ENCODE measurements at regions not wholly inside any gene's neighbourhood (a gene's known extent, or its start where the extent isn't known, plus 50 kb on each side); places are given as distances from the start of the nearest gene placed in this dataset.
"Not testable (repeated sequence)": the region's sequence is repeated elsewhere in the genome, so short reads cannot be mapped to it uniquely, and the experiment has no call there.

DNA sequence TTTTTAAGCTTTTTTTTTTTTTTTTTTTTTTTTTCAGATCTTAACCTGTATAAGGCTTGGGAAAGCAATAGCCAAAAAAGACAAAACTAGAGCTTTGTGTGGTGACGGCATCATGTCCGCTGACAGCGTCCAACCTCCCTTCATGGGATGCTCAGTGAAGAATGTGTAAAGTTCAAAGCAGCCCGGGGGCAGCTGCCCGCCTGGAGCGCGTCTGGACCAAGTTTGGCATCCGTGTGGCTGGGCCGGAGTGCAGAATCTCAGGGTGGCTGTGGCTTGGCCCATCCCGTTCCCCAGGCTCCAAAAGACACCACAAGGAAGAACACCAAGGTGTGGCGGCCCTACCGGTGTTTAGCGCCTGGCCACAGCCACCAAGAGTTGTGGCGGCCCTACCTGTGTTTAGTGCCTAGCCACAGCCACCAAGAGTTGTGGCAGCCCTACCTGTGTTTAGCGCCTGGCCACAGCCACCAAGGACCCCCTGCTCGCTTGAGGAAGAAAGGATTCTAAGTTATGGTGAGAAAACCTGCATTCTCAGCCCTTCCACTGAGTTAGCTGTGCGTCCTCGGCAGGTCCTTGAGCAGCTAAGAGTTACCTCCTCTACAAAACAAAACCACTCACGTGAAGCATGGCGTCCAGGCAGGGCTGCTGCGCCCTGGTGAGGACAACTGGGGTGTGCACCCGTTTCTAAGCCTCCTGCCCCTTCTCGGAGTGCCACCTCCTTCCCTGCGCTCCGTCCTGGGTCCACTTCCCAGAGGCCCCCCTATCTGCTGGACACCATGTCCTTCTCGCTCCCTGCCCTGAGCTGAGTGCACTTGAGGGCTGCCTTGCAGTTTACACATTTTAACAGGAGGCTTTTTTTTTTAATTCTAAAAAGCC is 103.6 kb upstream of the SALL3 start:
- DNase-seq (ENCODE audit: low read depth in 2 of 2): no peak
- Histone ChIP-seq H3K9me3 (ENCODE audit: control insufficient read depth, insufficient read depth, low read depth, low read length) (no peaks in the 10 kb centered on the region), H2AFZ (ENCODE audit: low read length) (no peak overlapping the region), H3K79me2 (ENCODE audit: control insufficient read depth, insufficient read depth, low read length) (no peaks in the 10 kb centered on the region), H3K27ac (ENCODE audit: insufficient read depth, low read length) (no peak overlapping the region), H3K4me3 (replicated peaks in 1 of 4; ENCODE audit: control extremely low read depth in 1 of 4, insufficient read depth in 1 of 4, low read depth in 3 of 4, low read length in 4 of 4) (no peak overlapping the region), H3K27me3 (ENCODE audit: control insufficient read depth, insufficient read depth, low read length) (no peaks in the 10 kb centered on the region), H3K9ac (ENCODE audit: insufficient read depth, low read length) (no peak overlapping the region), H4K20me1 (ENCODE audit: control insufficient read depth, extremely low read depth, insufficient read depth, low read length) (no peaks in the 10 kb centered on the region), H3K36me3 (ENCODE audit: control insufficient read depth, insufficient read depth, low read length) (no peaks in the 10 kb centered on the region), H3K4me2 (ENCODE audit: extremely low read depth, insufficient read depth, low read length) (no peak overlapping the region), H3K4me1 (ENCODE audit: control insufficient read depth, extremely low read depth, insufficient read depth, low read length) (no peaks in the 10 kb centered on the region)
- TF ChIP-seq CTCF (conservative IDR thresholded peaks at IDR 0.05 in 1 of 2, IDR thresholded peaks at IDR 0.05 in 1 of 2; ENCODE audit: low read depth in 1 of 2, low read length in 2 of 2) (no peak), EZH2 (IDR thresholded peaks at IDR 0.05; ENCODE audit: low read length, missing control alignments) (no peak)

DNA sequence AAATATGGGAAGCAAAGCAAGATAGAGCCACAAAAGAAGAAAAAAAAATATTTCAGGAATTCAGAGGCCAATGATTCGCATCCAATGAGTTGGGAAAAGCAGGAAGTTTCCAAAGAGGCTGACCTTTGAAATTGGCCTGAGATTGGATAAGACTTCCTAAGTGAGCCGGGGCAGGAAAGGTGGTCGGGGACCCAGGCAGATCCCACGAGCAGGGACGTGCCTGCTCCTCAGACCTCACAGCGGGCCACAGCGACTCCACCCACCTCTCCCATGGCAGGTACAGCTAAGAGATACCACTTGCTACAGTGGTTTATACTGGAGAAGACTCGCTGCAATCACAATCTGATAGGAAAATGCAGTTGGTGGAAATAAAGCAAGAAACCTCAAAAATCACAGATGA is 102.8 kb upstream of the SALL3 start:
- no peak for DNase-seq (ENCODE audit: low read depth in 2 of 2)
- no peaks in the 10 kb centered on the region for H3K27me3 ChIP-seq (ENCODE audit: control insufficient read depth, insufficient read depth, low read length)
- no peaks in the 10 kb centered on the region for H3K9me3 ChIP-seq (ENCODE audit: control insufficient read depth, insufficient read depth, low read depth, low read length)
- no peaks in the 10 kb centered on the region for H3K36me3 ChIP-seq (ENCODE audit: control insufficient read depth, insufficient read depth, low read length)
- H3K79me2 ChIP-seq (ENCODE audit: control insufficient read depth, insufficient read depth, low read length): no peaks in the 10 kb centered on the region
- no peak overlapping the region for H3K27ac ChIP-seq (ENCODE audit: insufficient read depth, low read length)
- H3K9ac ChIP-seq (ENCODE audit: insufficient read depth, low read length): no peak overlapping the region
- H4K20me1 ChIP-seq (ENCODE audit: control insufficient read depth, extremely low read depth, insufficient read depth, low read length): no peaks in the 10 kb centered on the region
- TF ChIP-seq CTCF (conservative IDR thresholded peaks at IDR 0.05 in 1 of 2, IDR thresholded peaks at IDR 0.05 in 1 of 2; ENCODE audit: low read depth in 1 of 2, low read length in 2 of 2) (no peak), EZH2 (IDR thresholded peaks at IDR 0.05; ENCODE audit: low read length, missing control alignments) (no peak)
- H2AFZ ChIP-seq (ENCODE audit: low read length): no peak overlapping the region
- H3K4me1 ChIP-seq (ENCODE audit: control insufficient read depth, extremely low read depth, insufficient read depth, low read length): no peaks in the 10 kb centered on the region
- no peak overlapping the region for H3K4me3 ChIP-seq (replicated peaks in 1 of 4; ENCODE audit: control extremely low read depth in 1 of 4, insufficient read depth in 1 of 4, low read depth in 3 of 4, low read length in 4 of 4)
- H3K4me2 ChIP-seq (ENCODE audit: extremely low read depth, insufficient read depth, low read length): no peak overlapping the region

DNA sequence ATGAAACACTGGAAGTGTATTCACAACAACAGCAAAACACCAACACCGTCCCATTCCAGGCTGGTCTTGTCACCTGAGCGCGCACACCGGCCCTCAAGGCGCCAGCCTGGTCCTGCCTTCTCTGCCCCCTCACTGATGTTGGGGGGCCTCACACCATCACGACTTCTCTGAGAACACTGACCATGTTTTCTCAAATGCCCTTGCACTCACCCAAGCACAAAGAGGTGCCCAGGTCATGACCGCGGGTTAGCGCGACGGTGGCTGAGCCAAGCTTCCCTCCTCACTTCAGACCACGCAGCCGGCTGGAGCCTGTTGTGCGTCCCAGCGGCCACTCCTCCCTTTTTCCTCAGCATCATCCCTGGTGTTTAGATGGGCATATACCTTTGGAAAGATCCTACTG is 101.3 kb upstream of the SALL3 start:
- H3K36me3 ChIP-seq (ENCODE audit: control insufficient read depth, insufficient read depth, low read length): no peaks in the 10 kb centered on the region

DNA sequence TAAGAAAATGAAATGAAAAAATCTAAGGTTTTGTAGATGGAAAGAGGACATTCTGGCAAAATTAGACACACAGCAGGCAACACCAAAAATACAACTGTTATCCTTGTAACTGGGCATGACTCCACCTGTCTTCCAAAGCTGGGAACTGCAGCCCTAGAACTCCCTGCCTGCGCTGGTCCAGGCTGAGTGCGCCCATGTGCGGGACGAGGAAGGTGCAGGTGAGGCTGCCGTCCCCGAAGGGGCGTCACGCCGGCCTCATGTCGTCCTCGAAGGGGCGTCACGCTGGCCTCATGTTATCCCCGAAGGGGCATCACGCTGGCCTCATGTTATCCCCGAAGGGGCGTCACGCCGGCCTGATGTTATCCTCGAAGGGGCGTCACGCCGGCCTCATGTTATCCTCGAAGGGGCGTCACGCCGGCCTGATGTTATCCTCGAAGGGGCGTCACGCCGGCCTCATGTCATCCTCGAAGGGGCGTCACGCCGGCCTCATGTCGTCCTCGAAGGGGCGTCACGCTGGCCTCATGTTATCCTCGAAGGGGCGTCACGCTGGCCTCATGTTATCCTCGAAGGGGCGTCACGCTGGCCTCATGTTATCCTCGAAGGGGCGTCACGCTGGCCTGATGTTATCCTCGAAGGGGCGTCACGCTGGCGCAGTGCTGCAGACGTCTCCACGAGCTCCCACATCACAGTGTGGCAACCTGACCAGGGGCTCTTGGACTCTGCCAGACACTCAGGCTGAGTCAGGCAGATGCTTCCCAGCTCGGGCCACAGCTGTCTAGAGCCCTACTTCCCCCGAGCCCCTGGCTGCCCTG is 100.3 kb upstream of the SALL3 start:
- not testable (repeated sequence) for H3K4me1 ChIP-seq (ENCODE audit: control insufficient read depth, extremely low read depth, insufficient read depth, low read length); H3K79me2 ChIP-seq (ENCODE audit: control insufficient read depth, insufficient read depth, low read length); H3K4me2 ChIP-seq (ENCODE audit: extremely low read depth, insufficient read depth, low read length); H3K27ac ChIP-seq (ENCODE audit: insufficient read depth, low read length); H3K27me3 ChIP-seq (ENCODE audit: control insufficient read depth, insufficient read depth, low read length); H3K36me3 ChIP-seq (ENCODE audit: control insufficient read depth, insufficient read depth, low read length); H4K20me1 ChIP-seq (ENCODE audit: control insufficient read depth, extremely low read depth, insufficient read depth, low read length); H3K9me3 ChIP-seq (ENCODE audit: control insufficient read depth, insufficient read depth, low read depth, low read length); DNase-seq (ENCODE audit: low read depth in 2 of 2); H2AFZ ChIP-seq (ENCODE audit: low read length); H3K9ac ChIP-seq (ENCODE audit: insufficient read depth, low read length); H3K4me3 ChIP-seq (replicated peaks in 1 of 4; ENCODE audit: control extremely low read depth in 1 of 4, insufficient read depth in 1 of 4, low read depth in 3 of 4, low read length in 4 of 4)

More for the DNA sequence above, 101.3 kb upstream of the SALL3 start:
- H3K4me1 ChIP-seq (ENCODE audit: control insufficient read depth, extremely low read depth, insufficient read depth, low read length): no peaks in the 10 kb centered on the region
- TF ChIP-seq EZH2 (IDR thresholded peaks at IDR 0.05; ENCODE audit: low read length, missing control alignments): no peak
- no peak for TF ChIP-seq CTCF (conservative IDR thresholded peaks at IDR 0.05 in 1 of 2, IDR thresholded peaks at IDR 0.05 in 1 of 2; ENCODE audit: low read depth in 1 of 2, low read length in 2 of 2)
- H3K27ac ChIP-seq (ENCODE audit: insufficient read depth, low read length): no peak overlapping the region
- no peak for DNase-seq (ENCODE audit: low read depth in 2 of 2)
- H3K79me2 ChIP-seq (ENCODE audit: control insufficient read depth, insufficient read depth, low read length): no peaks in the 10 kb centered on the region
- H3K9me3 ChIP-seq (ENCODE audit: control insufficient read depth, insufficient read depth, low read depth, low read length): no peaks in the 10 kb centered on the region
- no peak overlapping the region for H3K9ac ChIP-seq (ENCODE audit: insufficient read depth, low read length)
- H3K27me3 ChIP-seq (ENCODE audit: control insufficient read depth, insufficient read depth, low read length): no peaks in the 10 kb centered on the region
- no peaks in the 10 kb centered on the region for H4K20me1 ChIP-seq (ENCODE audit: control insufficient read depth, extremely low read depth, insufficient read depth, low read length)
- no peak overlapping the region for H3K4me3 ChIP-seq (replicated peaks in 1 of 4; ENCODE audit: control extremely low read depth in 1 of 4, insufficient read depth in 1 of 4, low read depth in 3 of 4, low read length in 4 of 4)
- no peak overlapping the region for H2AFZ ChIP-seq (ENCODE audit: low read length)
- H3K4me2 ChIP-seq (ENCODE audit: extremely low read depth, insufficient read depth, low read length): no peak overlapping the region

Data from fibroblast of lung (primary cell).